ENCODE measurements at regions not wholly inside any gene's neighbourhood (a gene's known extent, or its start where the extent isn't known, plus 50 kb on each side); places are given as distances from the start of the nearest gene placed in this dataset.
"Not testable (repeated sequence)": the region's sequence is repeated elsewhere in the genome, so short reads cannot be mapped to it uniquely, and the experiment has no call there.

- no peak for DNase-seq (ENCODE audit: low spot score)
Measured at GRCh38 chr4:77505958-77506319, 99.7 kb upstream of the CXCL13 start.

GRCh38 chr4:77510367-77510766 is 95.3 kb upstream of the CXCL13 start:
- no peak for DNase-seq (ENCODE audit: low spot score)

- DNase-seq (ENCODE audit: low spot score): no peak
Measured at GRCh38 chr4:77525538-77525937, 80.1 kb upstream of the CXCL13 start.

- not testable (repeated sequence) for DNase-seq (ENCODE audit: low spot score)
Measured at GRCh38 chr4:77527900-77528299, 77.7 kb upstream of the CXCL13 start.

GRCh38 chr4:77538144-77538543 is 67.5 kb upstream of the CXCL13 start:
- no peak for DNase-seq (ENCODE audit: low spot score)

GRCh38 chr4:77538574-77539157 is 67.0 kb upstream of the CXCL13 start:
- no peak for DNase-seq (ENCODE audit: low spot score)
